ENCODE measurements at regions not wholly inside any gene's neighbourhood (a gene's known extent, or its start where the extent isn't known, plus 50 kb on each side); places are given as distances from the start of the nearest gene placed in this dataset.

DNA sequence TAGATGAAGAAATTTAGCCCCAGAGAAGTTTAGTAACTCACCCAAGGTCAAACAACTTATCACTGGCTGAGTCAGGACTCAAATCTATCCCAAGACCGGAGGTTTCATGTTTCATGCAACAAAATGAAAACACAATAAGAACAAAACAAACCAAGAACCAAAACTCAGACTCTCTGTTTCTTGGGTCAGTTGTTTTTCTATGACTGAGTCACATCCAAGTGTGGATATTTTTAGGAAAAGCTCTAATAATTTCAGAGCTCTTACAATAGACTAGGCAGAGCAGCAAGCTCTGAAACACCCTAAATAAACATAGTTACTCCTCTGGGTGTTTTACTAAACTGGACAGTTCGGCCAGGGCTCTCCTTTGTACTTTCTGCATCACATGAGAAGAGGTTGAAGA, 87.6 kb upstream of the PRB2 start:
- Mint-ChIP-seq H3K4me3 (no peak overlapping the region), H3K36me3 (ENCODE audit: low read depth) (no peaks in the 10 kb centered on the region), H3K27me3 (ENCODE audit: low read depth) (peaks cover 13% of the 10 kb centered on the region), H3K9me3 (no peaks in the 10 kb centered on the region), H3K27ac (ENCODE audit: unreplicated experiment) (no peak overlapping the region), H3K4me1 (no peaks in the 10 kb centered on the region)
- no peak for TF ChIP-seq CTCF (conservative IDR thresholded peaks at IDR 0.05)
- DNase-seq (ENCODE audit: low read depth, low spot score): no peak

DNA sequence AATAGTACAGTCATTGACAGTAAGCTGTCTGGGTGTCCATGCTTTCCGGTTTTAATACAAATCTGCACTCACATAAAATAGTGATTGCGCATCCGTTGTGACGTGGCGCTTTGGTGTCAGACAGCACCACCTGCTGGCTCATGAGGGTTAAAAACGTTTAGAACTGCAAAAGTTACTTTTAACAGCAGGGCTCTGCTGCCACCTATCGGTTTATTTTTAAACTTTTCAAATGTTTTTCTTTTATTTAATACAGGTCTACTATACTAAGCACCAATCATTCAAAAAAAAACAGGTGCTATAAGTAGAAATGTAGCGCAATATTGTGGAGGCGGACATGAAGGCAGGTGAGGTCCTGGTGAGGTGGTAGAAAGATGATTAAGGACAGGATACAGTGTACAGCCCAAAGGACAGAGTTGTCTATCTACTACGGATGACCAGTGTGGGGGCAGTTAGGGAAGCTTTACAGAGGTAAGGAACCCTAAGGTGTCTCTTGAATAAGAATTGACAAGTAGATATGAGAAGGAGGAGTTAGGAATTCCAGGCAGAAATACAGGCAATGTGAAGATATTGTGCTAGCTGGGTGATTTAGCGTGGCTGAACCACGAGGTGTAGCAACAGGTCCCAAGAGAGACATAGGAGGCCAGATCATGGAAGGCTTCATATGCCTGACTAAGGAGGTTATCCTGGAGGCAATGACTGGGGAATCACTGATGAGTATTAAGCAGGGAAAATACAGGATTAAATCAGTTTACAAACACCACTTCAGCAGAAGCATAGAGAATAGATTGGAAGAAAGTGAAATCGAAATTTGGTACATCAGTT, 91.5 kb upstream of the PRB2 start:
- peaks cover 42% of the 10 kb centered on the region for H3K27me3 Mint-ChIP-seq (ENCODE audit: low read depth)
- H3K27ac Mint-ChIP-seq (ENCODE audit: unreplicated experiment): no peak overlapping the region
- TF ChIP-seq CTCF (conservative IDR thresholded peaks at IDR 0.05): peak; percentile 100
- H3K9me3 Mint-ChIP-seq: no peaks in the 10 kb centered on the region
- peak; percentile 69 for DNase-seq (ENCODE audit: low read depth, low spot score)
- no peaks in the 10 kb centered on the region for H3K36me3 Mint-ChIP-seq (ENCODE audit: low read depth)
- H3K4me3 Mint-ChIP-seq: no peak overlapping the region
- H3K4me1 Mint-ChIP-seq: no peaks in the 10 kb centered on the region

- no peaks in the 10 kb centered on the region for H3K36me3 Mint-ChIP-seq (ENCODE audit: low read depth)
- peaks cover 5% of the 10 kb centered on the region for H3K4me1 Mint-ChIP-seq
- H3K4me3 Mint-ChIP-seq: no peak overlapping the region
- no peak for TF ChIP-seq CTCF (conservative IDR thresholded peaks at IDR 0.05)
- H3K27me3 Mint-ChIP-seq (ENCODE audit: low read depth): peaks cover 70% of the 10 kb centered on the region
- no peak for DNase-seq (ENCODE audit: low read depth, low spot score)
- no peak overlapping the region for H3K27ac Mint-ChIP-seq (ENCODE audit: unreplicated experiment)
- no peaks in the 10 kb centered on the region for H3K9me3 Mint-ChIP-seq
Observed at GRCh38 chr12:11496157-11496851, 100.9 kb upstream of the PRB2 start.

DNA sequence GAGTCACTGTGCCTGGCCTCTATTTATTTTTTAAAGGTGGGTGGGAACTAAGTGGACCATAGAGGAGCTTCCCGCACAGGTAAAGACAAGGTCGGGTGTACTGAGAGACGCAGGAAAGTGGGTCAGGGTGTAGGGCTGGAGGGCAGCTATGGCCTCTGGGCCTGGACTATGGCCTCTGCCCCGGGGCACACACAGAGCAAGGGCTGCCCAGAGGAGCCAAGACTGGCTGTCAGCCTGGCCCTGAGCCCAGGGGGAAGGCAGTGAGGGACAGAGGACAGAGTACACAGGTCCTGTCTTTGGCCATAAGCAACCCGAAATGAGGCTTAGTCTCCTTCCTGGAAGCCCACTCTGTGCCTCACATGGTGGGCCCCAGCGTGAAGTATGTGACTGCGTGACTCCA, 102.1 kb upstream of the PRB2 start:
- H3K27ac Mint-ChIP-seq (ENCODE audit: unreplicated experiment): no peak overlapping the region
- DNase-seq (ENCODE audit: low read depth, low spot score): no peak
- TF ChIP-seq CTCF (conservative IDR thresholded peaks at IDR 0.05): no peak
- H3K4me3 Mint-ChIP-seq: no peak overlapping the region
- peaks cover 70% of the 10 kb centered on the region for H3K27me3 Mint-ChIP-seq (ENCODE audit: low read depth)
- H3K9me3 Mint-ChIP-seq: no peaks in the 10 kb centered on the region
- peaks cover 5% of the 10 kb centered on the region for H3K4me1 Mint-ChIP-seq
- no peaks in the 10 kb centered on the region for H3K36me3 Mint-ChIP-seq (ENCODE audit: low read depth)

- no peak overlapping the region for H3K27ac Mint-ChIP-seq (ENCODE audit: unreplicated experiment)
- no peak for TF ChIP-seq CTCF (conservative IDR thresholded peaks at IDR 0.05)
- peaks cover 70% of the 10 kb centered on the region for H3K27me3 Mint-ChIP-seq (ENCODE audit: low read depth)
Observed at GRCh38 chr12:11497995-11498394, 102.6 kb upstream of the PRB2 start.

More at GRCh38 chr12:11497995-11498394, 102.6 kb upstream of the PRB2 start:
- Mint-ChIP-seq H3K4me1 (peaks cover 5% of the 10 kb centered on the region), H3K36me3 (ENCODE audit: low read depth) (no peaks in the 10 kb centered on the region), H3K4me3 (no peak overlapping the region), H3K9me3 (no peaks in the 10 kb centered on the region)
- DNase-seq (ENCODE audit: low read depth, low spot score): no peak
